Left ventricle myocardium inferior (tissue), 1 donor: ENCODE measurements at regions not wholly inside any gene's neighbourhood (a gene's known extent, or its start where the extent isn't known, plus 50 kb on each side); places are given as distances from the start of the nearest gene placed in this dataset.

ENCODE experiments used
- DNase-seq: peaks from one replicate; pipeline ENCODE4 v3.0.0-alpha.2; 2020
- H3K27ac ChIP-seq: fragments of 200-600 bp; replicated peaks from 2 replicates; pipeline ENCODE4 v1.8.0; 2021
- H3K27me3 ChIP-seq: fragments of 200-600 bp; 2 replicates; pipeline ENCODE4 v1.8.0; 2021; ENCODE audit warnings: low read depth
- H3K36me3 ChIP-seq: fragments of 200-600 bp; 2 replicates; pipeline ENCODE4 v1.8.0; 2021
- H3K4me1 ChIP-seq: fragments of 200-600 bp; 2 replicates; pipeline ENCODE4 v1.8.0; 2021
- H3K4me3 ChIP-seq: fragments of 200-600 bp; 2 replicates; pipeline ENCODE4 v1.8.0; 2021; ENCODE audit warnings: mild to moderate bottlenecking, moderate library complexity
- H3K9me3 ChIP-seq: fragments of 200-600 bp; replicated peaks from 2 replicates; pipeline ENCODE4 v1.8.0; 2021
- intact Hi-C: fragments of 100-400 bp; cut with micrococcal nuclease; formaldehyde crosslinking; loops from one replicate; pipeline ENCODE4 v1.11.0; 2022
- TF ChIP-seq, protein P1 (sequence below): fragments of 200-600 bp; IDR thresholded peaks from 2 replicates; pipeline ENCODE4 v1.8.0; 2021; ENCODE audit warnings: antibody characterized with exemption, mild to moderate bottlenecking, borderline replicate concordance
- donor health status: DM: no; HTN: yes; CAD: no; lungs with severe emphysema.

- intact Hi-C loops, result no loop called here
- no peaks in the 10 kb centered on the region for H3K4me1 ChIP-seq
- TF ChIP-seq, protein P1, sequence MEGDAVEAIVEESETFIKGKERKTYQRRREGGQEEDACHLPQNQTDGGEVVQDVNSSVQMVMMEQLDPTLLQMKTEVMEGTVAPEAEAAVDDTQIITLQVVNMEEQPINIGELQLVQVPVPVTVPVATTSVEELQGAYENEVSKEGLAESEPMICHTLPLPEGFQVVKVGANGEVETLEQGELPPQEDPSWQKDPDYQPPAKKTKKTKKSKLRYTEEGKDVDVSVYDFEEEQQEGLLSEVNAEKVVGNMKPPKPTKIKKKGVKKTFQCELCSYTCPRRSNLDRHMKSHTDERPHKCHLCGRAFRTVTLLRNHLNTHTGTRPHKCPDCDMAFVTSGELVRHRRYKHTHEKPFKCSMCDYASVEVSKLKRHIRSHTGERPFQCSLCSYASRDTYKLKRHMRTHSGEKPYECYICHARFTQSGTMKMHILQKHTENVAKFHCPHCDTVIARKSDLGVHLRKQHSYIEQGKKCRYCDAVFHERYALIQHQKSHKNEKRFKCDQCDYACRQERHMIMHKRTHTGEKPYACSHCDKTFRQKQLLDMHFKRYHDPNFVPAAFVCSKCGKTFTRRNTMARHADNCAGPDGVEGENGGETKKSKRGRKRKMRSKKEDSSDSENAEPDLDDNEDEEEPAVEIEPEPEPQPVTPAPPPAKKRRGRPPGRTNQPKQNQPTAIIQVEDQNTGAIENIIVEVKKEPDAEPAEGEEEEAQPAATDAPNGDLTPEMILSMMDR, result no peak
These were observed 147.0 kb upstream of the POU1F1 start for GRCh38 chr3:87423336-87423735.

DNA sequence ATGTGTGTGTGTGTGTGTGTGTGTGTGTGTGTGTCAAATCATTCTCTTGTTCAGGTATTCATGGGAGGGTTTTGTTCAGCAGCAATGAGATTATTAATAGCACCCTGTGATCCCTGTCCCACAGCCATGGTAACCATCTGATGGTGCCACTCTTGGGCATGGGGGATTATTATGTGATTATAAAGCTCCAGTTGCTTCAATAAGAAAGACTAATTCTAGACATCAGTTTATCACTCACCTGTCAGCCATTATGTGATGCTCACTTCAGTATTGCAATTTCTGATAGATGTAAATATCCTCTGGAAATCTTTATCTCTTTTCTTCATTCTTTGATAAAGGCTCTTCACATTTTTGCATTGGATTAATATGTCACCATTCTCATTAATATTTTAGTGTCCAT lies 145.9 kb upstream of the POU1F1 start:
- Histone ChIP-seq H3K9me3 (no peaks in the 10 kb centered on the region), H3K4me3 (no peak overlapping the region), H3K27ac (no peak overlapping the region), H3K27me3 (no peaks in the 10 kb centered on the region), H3K4me1 (no peaks in the 10 kb centered on the region), H3K36me3 (no peaks in the 10 kb centered on the region)
- no peak for DNase-seq
- TF ChIP-seq, protein P1, result no peak
- intact Hi-C loops, result no loop called here

More at GRCh38 chr3:87423336-87423735, 147.0 kb upstream of the POU1F1 start:
- Histone ChIP-seq H3K36me3 (no peaks in the 10 kb centered on the region), H3K9me3 (no peaks in the 10 kb centered on the region), H3K27me3 (no peaks in the 10 kb centered on the region), H3K27ac (no peak overlapping the region), H3K4me3 (no peak overlapping the region)
- DNase-seq, result no peak

- Histone ChIP-seq H3K4me3 (no peak overlapping the region), H3K4me1 (no peaks in the 10 kb centered on the region), H3K36me3 (no peaks in the 10 kb centered on the region), H3K27ac (no peak overlapping the region), H3K9me3 (peaks cover 17% of the 10 kb centered on the region), H3K27me3 (no peaks in the 10 kb centered on the region)
- TF ChIP-seq, protein P1, result no peak
- DNase-seq, result no peak
- intact Hi-C loops, result no loop called here
These were observed 143.8 kb upstream of the POU1F1 start for GRCh38 chr3:87420171-87420570.

DNA sequence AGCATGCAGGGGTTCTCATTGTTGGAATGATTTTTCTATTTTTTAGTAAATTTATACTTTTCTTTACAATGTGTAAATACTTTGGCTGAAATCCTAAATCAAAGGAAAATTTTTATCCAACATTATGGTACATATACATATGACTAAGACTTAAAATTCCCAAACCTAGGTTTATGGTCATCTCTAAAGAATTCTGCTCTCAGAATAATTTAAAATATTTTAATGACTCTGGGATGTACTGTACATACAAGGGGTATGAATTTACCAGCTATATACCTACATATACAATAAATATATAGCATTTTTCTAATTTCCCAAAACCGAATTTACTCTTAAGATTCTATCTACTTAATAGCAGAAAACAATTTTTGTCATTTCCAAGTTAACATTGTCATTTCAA lies 137.9 kb upstream of the POU1F1 start:
- Histone ChIP-seq H3K27ac (no peak overlapping the region), H3K27me3 (no peaks in the 10 kb centered on the region), H3K4me1 (no peaks in the 10 kb centered on the region), H3K36me3 (no peaks in the 10 kb centered on the region), H3K9me3 (peaks cover 17% of the 10 kb centered on the region), H3K4me3 (no peak overlapping the region)
- DNase-seq, result no peak
- intact Hi-C loops, result no loop called here
- TF ChIP-seq, protein P1, result no peak

GRCh38 chr3:87413814-87414213 lies 137.4 kb upstream of the POU1F1 start:
- TF ChIP-seq, protein P1, result no peak
- DNase-seq, result no peak
- intact Hi-C loops, result no loop called here
- Histone ChIP-seq H3K27ac (no peak overlapping the region), H3K36me3 (no peaks in the 10 kb centered on the region), H3K9me3 (peaks cover 17% of the 10 kb centered on the region), H3K4me3 (no peak overlapping the region), H3K27me3 (no peaks in the 10 kb centered on the region), H3K4me1 (no peaks in the 10 kb centered on the region)

DNA sequence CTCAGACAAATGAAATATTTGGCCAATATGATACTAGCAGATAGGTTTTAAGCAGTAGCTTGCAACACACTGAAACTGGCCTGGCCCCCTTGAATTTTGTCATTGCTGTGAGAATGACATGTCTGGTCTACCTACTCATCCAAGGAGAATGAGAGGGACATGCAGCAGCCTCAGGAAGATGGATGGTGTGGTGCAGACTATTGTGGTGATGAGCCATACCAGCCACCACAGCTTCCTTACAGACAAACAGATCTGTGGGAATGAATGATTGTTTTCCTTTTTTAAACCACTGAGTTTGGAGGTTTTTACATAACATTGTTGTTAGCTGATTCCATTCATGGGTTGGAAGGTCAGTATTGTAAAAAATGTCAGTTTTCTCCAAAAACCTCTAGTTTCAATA lies 133.7 kb upstream of the POU1F1 start:
- H3K4me1 ChIP-seq, result no peaks in the 10 kb centered on the region
- H3K27me3 ChIP-seq, result no peaks in the 10 kb centered on the region
- TF ChIP-seq, protein P1, result no peak
- H3K9me3 ChIP-seq, result peaks cover 15% of the 10 kb centered on the region
- H3K27ac ChIP-seq, result no peak overlapping the region
- intact Hi-C loops, result no loop called here
- H3K36me3 ChIP-seq, result no peaks in the 10 kb centered on the region
- DNase-seq, result no peak
- no peak overlapping the region for H3K4me3 ChIP-seq
